K562 (cell line): ENCODE measurements at regions not wholly inside any gene's neighbourhood (a gene's known extent, or its start where the extent isn't known, plus 50 kb on each side); places are given as distances from the start of the nearest gene placed in this dataset.

Source experiments
- ATAC-seq: fragments of 200-7000 bp; cut with Tn5 transposase; 3 replicates; pipeline ENCODE4 v1.9.1; 2020; ENCODE audit warnings: moderate library complexity
- BruUV-seq: library from RNA; stranded (reverse); fragments of 400-500 nt; replicated peaks from 2 replicates; lab custom pipeline; 2021; lab: Mats Ljungman, UMichigan
- CTCF ChIA-PET: fragments of 300-600 bp; formaldehyde crosslinking; extraction: SDS; loops from one replicate; lab custom pipeline; 2021; ENCODE audit warnings: low intra/inter-chr PET ratio; lab: Yijun Ruan, JAX
- POLR2A ChIA-PET: fragments of 300-600, 350-650 bp; sonication (Branson Sonifier 250); formaldehyde crosslinking; extraction: SDS; loops from one replicate; lab custom pipeline; 2021; ENCODE audit warnings: antibody characterized with exemption, inconsistent platforms; lab: Yijun Ruan, JAX
- DNase-seq, 4 experiments: peaks; one replicate each; pipeline versions ENCODE4 v3.0.0 to v3.0.0-alpha.2; 2011 to 2018; ENCODE audit warnings: low spot score in 3 of 4, mixed read lengths in 3 of 4; ENCODE audit errors: extremely low read depth in 1 of 4
- FAIRE-seq: peaks from 2 replicates; lab custom pipeline; 2011; peaks lifted over from hg19 to GRCh38; lab: Jason Lieb, UNC
- H2AFZ ChIP-seq: 2 replicates; pipeline ENCODE4 v1.6.0; 2011; ENCODE audit warnings: low read depth, low read length, control low read depth, inconsistent platforms
- H3K27ac ChIP-seq: fragments of 200-600 bp; 3 replicates; pipeline ENCODE4 v1.8.0; 2011; ENCODE audit warnings: low read depth, mild to moderate bottlenecking, control low read depth, inconsistent platforms, low read length, moderate library complexity, mixed read lengths; ENCODE audit errors: extremely low read depth
- H3K27me3 ChIP-seq, 2 experiments: fragments of 300-600 bp in 1 of 2; 2 replicates in 1 of 2; 3 replicates in 1 of 2; pipeline versions ENCODE4 v1.6.0 to v1.8.0; 2011; ENCODE audit warnings: inconsistent platforms in 2 of 2, low read length in 2 of 2, mild to moderate bottlenecking in 1 of 2, mixed read lengths in 1 of 2, moderate library complexity in 1 of 2; ENCODE audit not compliant: control insufficient read depth in 2 of 2, insufficient read depth in 2 of 2
- H3K36me3 ChIP-seq: fragments of 300-600 bp; 3 replicates; pipeline ENCODE4 v1.8.0; 2011; ENCODE audit warnings: mild to moderate bottlenecking, low read length, inconsistent platforms; ENCODE audit not compliant: control insufficient read depth, insufficient read depth
- H3K4me1 ChIP-seq, 2 experiments: fragments of 200-600 bp in 1 of 2; replicated peaks in 1 of 2; 2 replicates in 1 of 2; 3 replicates in 1 of 2; pipeline versions ENCODE4 v1.5.1 to v1.8.0; 2011; ENCODE audit warnings: inconsistent platforms in 2 of 2, low read length in 2 of 2, mild to moderate bottlenecking in 1 of 2, mixed read lengths in 1 of 2, moderate library complexity in 1 of 2; ENCODE audit not compliant: control insufficient read depth in 2 of 2, insufficient read depth in 2 of 2
- H3K4me2 ChIP-seq: 2 replicates; pipeline ENCODE4 v1.6.1; 2011; ENCODE audit warnings: low read length, control low read depth, inconsistent platforms, mixed read lengths; ENCODE audit not compliant: insufficient read depth
- H3K4me3 ChIP-seq: fragments of 200-600 bp; sonication (generic), shearing (Covaris generic); 2 replicates; pipeline ENCODE4 v1.5.1; 2016; ENCODE audit warnings: control low read depth, inconsistent platforms
- H3K79me2 ChIP-seq: fragments of 200-600 bp; 3 replicates; pipeline ENCODE4 v1.8.0; 2011; ENCODE audit warnings: low read length, inconsistent platforms; ENCODE audit not compliant: control insufficient read depth, insufficient read depth
- H3K9ac ChIP-seq, 2 experiments: 2 replicates each; pipeline versions ENCODE4 v1.6.0 to v1.6.1; 2011; ENCODE audit warnings: low read depth in 2 of 2, low read length in 2 of 2, control low read depth in 1 of 2, inconsistent platforms in 1 of 2, mild to moderate bottlenecking in 1 of 2, mixed read lengths in 1 of 2; ENCODE audit not compliant: insufficient read depth in 1 of 2
- H3K9me1 ChIP-seq: one replicate; pipeline ENCODE4 v1.6.0; 2011; ENCODE audit warnings: inconsistent platforms, mild to moderate bottlenecking, low read length, moderate library complexity; ENCODE audit not compliant: control insufficient read depth, insufficient read depth
- H3K9me3 ChIP-seq: replicated peaks from 2 replicates; pipeline ENCODE4 v1.5.1; 2011; ENCODE audit warnings: low read depth, low read length, inconsistent platforms; ENCODE audit not compliant: control insufficient read depth, insufficient read depth
- H4K20me1 ChIP-seq: replicated peaks from 2 replicates; pipeline ENCODE4 v1.6.1; 2011; ENCODE audit warnings: low read length, inconsistent platforms, mixed read lengths; ENCODE audit not compliant: control insufficient read depth, insufficient read depth
- BRF1 ChIP-seq: IDR thresholded peaks from 3 replicates; pipeline ENCODE4 v1.6.1; 2011; ENCODE audit warnings: borderline replicate concordance, mild to moderate bottlenecking; ENCODE audit not compliant: insufficient read length; ENCODE audit errors: extremely low read depth
- CXXC5 ChIP-seq: fragments of 250-450 bp; sonication (Bioruptor Pico); IDR thresholded peaks from 2 replicates; pipeline ENCODE4 v1.8.0; 2022; ENCODE audit warnings: inconsistent platforms, mild to moderate bottlenecking, moderate library complexity
- FOXP4 ChIP-seq: sonication (generic); formaldehyde crosslinking; IDR thresholded peaks from 2 replicates; pipeline ENCODE4 v1.8.0; 2022; ENCODE audit warnings: mild to moderate bottlenecking, missing genetic modification reagents, borderline replicate concordance
- HINFP ChIP-seq: fragments of 450-650 bp; conservative IDR thresholded peaks from 2 replicates; pipeline ENCODE4 v1.6.1; 2016; ENCODE audit warnings: missing genetic modification characterization, low read depth, mild to moderate bottlenecking, control low read depth, missing compliant biosample characterization
- PHF8 ChIP-seq: fragments of 200-600 bp; sonication (generic); IDR thresholded peaks from 2 replicates; pipeline ENCODE4 v1.6.1; 2012; ENCODE audit warnings: mixed run types, mild to moderate bottlenecking, inconsistent platforms, low read length, moderate library complexity, borderline replicate concordance
- POLR2H ChIP-seq: IDR thresholded peaks from 2 replicates; pipeline ENCODE4 v1.6.1; 2016; ENCODE audit warnings: missing genetic modification characterization, low read depth, mild to moderate bottlenecking, control low read depth, missing compliant biosample characterization, moderate library complexity
- SNIP1 ChIP-seq: fragments of 450-650 bp; IDR thresholded peaks from 2 replicates; pipeline ENCODE4 v1.7.1; 2017; ENCODE audit warnings: low read depth, mild to moderate bottlenecking
- TSHZ1 ChIP-seq: fragments of 250-450 bp; sonication (Bioruptor Pico); IDR thresholded peaks from 2 replicates; pipeline ENCODE4 v1.4.0; 2020; ENCODE audit warnings: mild to moderate bottlenecking, moderate library complexity
- ZNF121 ChIP-seq: sonication (generic); formaldehyde crosslinking; conservative IDR thresholded peaks from 2 replicates; pipeline ENCODE4 v1.8.0; 2022; ENCODE audit warnings: missing genetic modification reagents
- ZNF274 ChIP-seq: IDR thresholded peaks from 2 replicates; pipeline ENCODE4 v1.6.1; 2011; ENCODE audit warnings: low read depth, mild to moderate bottlenecking, low read length, moderate library complexity, borderline replicate concordance
- WGBS: fragments of 100-300 bp; shearing (Covaris generic); methylation state at CpG from one replicate; pipeline ENCODE4 v1.1.6; 2016; ENCODE audit warnings: low coverage, mixed read lengths; ENCODE audit not compliant: insufficient coverage; ENCODE audit errors: missing lambda C conversion rate; 5-methylcytosine and 5-hydroxymethylcytosine counted together
- in situ Hi-C: fragments of 300-500 bp; cut with MboI; formaldehyde crosslinking; loops from 4 replicates; pipeline ENCODE4 v1.15.0; 2018; ENCODE audit warnings: inconsistent platforms, mixed read lengths
- intact Hi-C: fragments of 100-400 bp; cut with micrococcal nuclease; formaldehyde crosslinking; loops from 2 replicates; pipeline ENCODE4 v1.14.2; 2022

GRCh38 chr2:15812187-15812780 lies 128.1 kb upstream of the MYCN start:
- CTCF ChIA-PET: no interaction called here
- ATAC-seq (no peak), DNase-seq (peak in 2 of 4 experiments; percentile 45 to 48), FAIRE-seq (peak; percentile 46)
- H3K9me1 ChIP-seq: no peaks in the 10 kb centered on the region
- 1% methylated on average over 10 of the region's 10 CpGs for WGBS
- H3K9ac ChIP-seq: no peak overlapping the region
- no peak overlapping the region for H2AFZ ChIP-seq
- no peaks in the 10 kb centered on the region for H3K9me3 ChIP-seq
- POLR2A ChIA-PET: no interaction called here
- no peak overlapping the region for H3K27ac ChIP-seq
- H3K36me3 ChIP-seq: no peaks in the 10 kb centered on the region
- peaks cover 0 to 3% of the 10 kb centered on the region in 2 experiments; a peak in 1 of 5 replicates for H3K4me1 ChIP-seq
- H4K20me1 ChIP-seq: no peaks in the 10 kb centered on the region; the same call in 1 of the 2 replicates
- no peak overlapping the region for H3K4me3 ChIP-seq
- no TSS peak for BruUV-seq
- H3K4me2 ChIP-seq: no peak overlapping the region
- peaks cover 33 to 56% of the 10 kb centered on the region in 2 experiments; a peak in 4 of 5 replicates for H3K27me3 ChIP-seq
- in situ Hi-C loops: no loop called here
- no peaks in the 10 kb centered on the region for H3K79me2 ChIP-seq
- intact Hi-C loops: no loop called here
- no peak for TF ChIP-seq HINFP (tag)
- TF ChIP-seq PHF8: no peak
- TF ChIP-seq POLR2H: no peak
- TF ChIP-seq ZNF274: no peak
- TF ChIP-seq BRF1: no peak
- TF ChIP-seq SNIP1: no peak
- no peak for TF ChIP-seq CXXC5 (CRISPR knock-in tag)
- TF ChIP-seq TSHZ1 (CRISPR knock-in tag): no peak
- no peak for TF ChIP-seq FOXP4 (CRISPR knock-in tag)
- TF ChIP-seq ZNF121 (CRISPR knock-in tag): no peak
